ENCODE measurements at regions not wholly inside any gene's neighbourhood (a gene's known extent, or its start where the extent isn't known, plus 50 kb on each side); places are given as distances from the start of the nearest gene placed in this dataset.

- Mint-ChIP-seq H3K27ac (no peak overlapping the region), H3K4me3 (no peak overlapping the region), H3K27me3 (peaks cover 7% of the 10 kb centered on the region), H3K36me3 (no peaks in the 10 kb centered on the region), H3K4me1 (no peaks in the 10 kb centered on the region), H3K9me3 (no peaks in the 10 kb centered on the region)
These were observed 126.8 kb downstream of the GLI2 start for GRCh38 chr2:120862201-120863060.

DNA sequence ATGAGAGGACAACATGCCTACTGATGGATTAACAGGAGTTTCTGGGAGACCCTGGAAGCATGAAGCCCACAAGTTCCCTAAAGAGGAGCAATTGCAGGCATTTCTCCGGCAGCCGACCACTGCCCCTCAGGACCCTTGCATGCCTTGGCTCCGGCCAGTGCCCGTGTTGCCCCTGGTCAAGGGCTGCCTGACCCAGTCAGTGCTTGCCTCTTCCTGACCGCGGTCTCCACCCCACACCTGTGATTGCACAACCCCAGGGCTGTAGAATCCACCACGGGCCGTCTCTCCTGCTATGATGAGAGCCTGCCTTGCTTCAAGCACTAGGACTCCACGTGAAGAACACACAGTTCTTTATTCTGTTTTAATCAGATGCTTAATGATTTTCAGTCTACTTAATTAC is 127.5 kb downstream of the GLI2 start:
- H3K9me3 Mint-ChIP-seq = no peaks in the 10 kb centered on the region
- H3K27ac Mint-ChIP-seq = no peak overlapping the region
- no peaks in the 10 kb centered on the region for H3K4me1 Mint-ChIP-seq
- no peak overlapping the region for H3K4me3 Mint-ChIP-seq
- H3K36me3 Mint-ChIP-seq = no peaks in the 10 kb centered on the region
- H3K27me3 Mint-ChIP-seq = peaks cover 10% of the 10 kb centered on the region

DNA sequence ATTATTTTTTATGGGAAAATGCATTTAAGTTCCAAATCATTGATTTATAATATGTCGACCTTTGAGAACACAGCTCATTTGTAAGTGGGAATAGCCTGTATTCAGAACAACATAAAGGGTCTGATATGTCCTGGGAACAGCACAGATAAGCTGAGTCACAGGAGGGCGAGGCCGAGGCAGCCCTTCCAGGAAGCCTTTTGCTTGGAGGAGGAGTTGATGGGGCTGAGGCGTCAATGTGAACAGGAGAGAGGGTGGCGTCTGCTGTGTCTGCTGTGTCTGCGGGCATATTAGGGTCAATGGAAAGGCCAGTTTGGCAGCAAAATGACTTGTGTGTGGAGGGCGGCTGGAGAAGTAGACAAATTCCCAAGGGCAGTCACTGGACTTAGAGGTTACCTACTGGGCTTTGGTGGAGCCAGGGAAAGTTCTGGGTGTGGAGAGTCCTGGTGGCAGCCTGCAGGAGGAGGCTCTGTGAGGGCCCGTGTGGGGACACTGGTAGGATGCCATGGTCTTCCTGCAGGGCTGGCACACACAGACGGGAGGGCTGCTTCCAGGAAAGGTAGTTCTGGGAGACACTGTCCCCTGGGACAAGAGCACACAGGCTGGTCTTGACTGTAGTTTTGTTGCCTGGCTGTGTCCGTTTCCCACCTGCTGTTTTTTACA is 128.1 kb downstream of the GLI2 start:
- H3K27ac Mint-ChIP-seq = no peak overlapping the region
- peaks cover 15% of the 10 kb centered on the region for H3K27me3 Mint-ChIP-seq
- no peaks in the 10 kb centered on the region for H3K36me3 Mint-ChIP-seq
- H3K4me1 Mint-ChIP-seq = no peaks in the 10 kb centered on the region
- H3K4me3 Mint-ChIP-seq = no peak overlapping the region
- H3K9me3 Mint-ChIP-seq = no peaks in the 10 kb centered on the region

- Mint-ChIP-seq H3K36me3 (no peaks in the 10 kb centered on the region), H3K27ac (no peak overlapping the region), H3K4me3 (no peak overlapping the region), H3K9me3 (no peaks in the 10 kb centered on the region), H3K4me1 (no peaks in the 10 kb centered on the region), H3K27me3 (peaks cover 19% of the 10 kb centered on the region)
These were observed 129.3 kb downstream of the GLI2 start for GRCh38 chr2:120864981-120865380.

- Mint-ChIP-seq H3K9me3 (no peaks in the 10 kb centered on the region), H3K27ac (no peak overlapping the region), H3K27me3 (peaks cover 19% of the 10 kb centered on the region), H3K4me1 (no peaks in the 10 kb centered on the region), H3K4me3 (no peak overlapping the region), H3K36me3 (no peaks in the 10 kb centered on the region)
These were observed 130.0 kb downstream of the GLI2 start for GRCh38 chr2:120865656-120866055.

DNA sequence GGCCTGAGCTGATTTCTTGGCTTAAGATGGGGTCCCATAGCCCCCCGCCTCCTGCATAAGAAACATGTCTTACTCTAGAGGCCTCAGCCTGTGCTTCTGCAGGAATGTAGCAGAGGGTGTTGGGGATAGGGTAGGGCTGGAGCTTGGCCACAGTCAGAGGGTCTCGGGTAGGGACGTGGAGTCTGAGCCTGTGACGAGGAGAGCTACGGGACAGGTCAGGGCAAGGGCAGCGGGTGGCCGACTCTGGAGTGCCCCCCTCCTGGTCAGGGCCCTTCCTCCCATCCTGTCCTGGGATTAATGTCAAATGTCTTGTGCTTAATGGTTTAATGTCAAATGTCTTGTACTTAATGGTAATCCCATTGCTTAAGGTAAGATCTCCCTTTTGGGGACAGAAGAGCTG is 130.4 kb downstream of the GLI2 start:
- Mint-ChIP-seq H3K36me3 (no peaks in the 10 kb centered on the region), H3K4me1 (no peaks in the 10 kb centered on the region), H3K4me3 (no peak overlapping the region), H3K27me3 (peaks cover 19% of the 10 kb centered on the region), H3K9me3 (no peaks in the 10 kb centered on the region), H3K27ac (no peak overlapping the region)

GRCh38 chr2:120866483-120867140 is 130.9 kb downstream of the GLI2 start:
- Mint-ChIP-seq H3K27me3 (peaks cover 19% of the 10 kb centered on the region), H3K36me3 (no peaks in the 10 kb centered on the region), H3K4me1 (no peaks in the 10 kb centered on the region), H3K27ac (no peak overlapping the region), H3K4me3 (no peak overlapping the region), H3K9me3 (no peaks in the 10 kb centered on the region)

- Mint-ChIP-seq H3K4me1 (no peaks in the 10 kb centered on the region), H3K4me3 (no peak overlapping the region), H3K36me3 (no peaks in the 10 kb centered on the region), H3K27me3 (peaks cover 19% of the 10 kb centered on the region), H3K27ac (no peak overlapping the region), H3K9me3 (no peaks in the 10 kb centered on the region)
These were observed 131.9 kb downstream of the GLI2 start for GRCh38 chr2:120867290-120868241.

DNA sequence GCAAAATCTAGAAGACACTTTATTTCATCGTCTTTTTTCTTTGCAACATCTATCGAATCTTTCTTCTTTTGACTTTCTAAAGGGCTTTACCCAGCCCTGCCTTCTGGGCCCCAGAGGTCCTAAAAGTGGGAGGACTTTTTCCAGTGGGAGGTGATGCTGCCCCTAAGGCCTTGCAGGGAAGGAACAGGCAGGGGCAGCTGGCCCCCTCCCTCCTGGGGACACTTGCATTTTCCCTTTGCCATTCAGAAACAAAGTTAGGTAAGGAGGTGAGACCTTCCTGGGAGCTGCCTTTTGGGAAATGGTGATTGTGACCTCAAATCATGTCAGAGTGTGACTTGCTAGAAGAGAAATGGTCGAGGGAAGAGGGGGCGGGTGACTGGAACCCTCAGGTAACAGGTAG is 132.7 kb downstream of the GLI2 start:
- Mint-ChIP-seq H3K27me3 (peaks cover 19% of the 10 kb centered on the region), H3K4me3 (no peak overlapping the region), H3K27ac (no peak overlapping the region), H3K36me3 (no peaks in the 10 kb centered on the region), H3K9me3 (no peaks in the 10 kb centered on the region), H3K4me1 (no peaks in the 10 kb centered on the region)

- Mint-ChIP-seq H3K9me3 (no peaks in the 10 kb centered on the region), H3K27ac (no peak overlapping the region), H3K4me3 (no peak overlapping the region), H3K4me1 (no peaks in the 10 kb centered on the region), H3K27me3 (peaks cover 19% of the 10 kb centered on the region), H3K36me3 (no peaks in the 10 kb centered on the region)
These were observed 133.5 kb downstream of the GLI2 start for GRCh38 chr2:120869036-120869729.

- Mint-ChIP-seq H3K4me3 (no peak overlapping the region), H3K27ac (no peak overlapping the region), H3K9me3 (no peaks in the 10 kb centered on the region), H3K4me1 (no peaks in the 10 kb centered on the region), H3K27me3 (peaks cover 19% of the 10 kb centered on the region), H3K36me3 (no peaks in the 10 kb centered on the region)
These were observed 134.2 kb downstream of the GLI2 start for GRCh38 chr2:120869730-120870466.

- H3K27ac Mint-ChIP-seq = no peak overlapping the region
These were observed 134.8 kb downstream of the GLI2 start for GRCh38 chr2:120870467-120870788.

GRCh38 chr2:120871016-120871635 is 135.5 kb downstream of the GLI2 start:
- no peaks in the 10 kb centered on the region for H3K36me3 Mint-ChIP-seq
- no peaks in the 10 kb centered on the region for H3K9me3 Mint-ChIP-seq
- no peaks in the 10 kb centered on the region for H3K4me1 Mint-ChIP-seq
- H3K27ac Mint-ChIP-seq = no peak overlapping the region
- no peak overlapping the region for H3K4me3 Mint-ChIP-seq
- H3K27me3 Mint-ChIP-seq = peaks cover 17% of the 10 kb centered on the region

More at GRCh38 chr2:120870467-120870788, 134.8 kb downstream of the GLI2 start:
- no peaks in the 10 kb centered on the region for H3K4me1 Mint-ChIP-seq
- no peak overlapping the region for H3K4me3 Mint-ChIP-seq
- no peaks in the 10 kb centered on the region for H3K36me3 Mint-ChIP-seq
- H3K9me3 Mint-ChIP-seq = no peaks in the 10 kb centered on the region
- H3K27me3 Mint-ChIP-seq = peaks cover 19% of the 10 kb centered on the region
